HEK293 (cell line): ENCODE measurements at regions not wholly inside any gene's neighbourhood (a gene's known extent, or its start where the extent isn't known, plus 50 kb on each side); places are given as distances from the start of the nearest gene placed in this dataset.

Source experiments
- CTCF ChIA-PET: fragments of 350-600 bp; formaldehyde crosslinking; extraction: SDS; loops from one replicate; lab custom pipeline; 2021; ENCODE audit warnings: antibody characterized with exemption; lab: Yijun Ruan, JAX
- POLR2A ChIA-PET: fragments of 300-600 bp; formaldehyde crosslinking; extraction: SDS; loops from one replicate; lab custom pipeline; 2020; ENCODE audit warnings: antibody characterized with exemption, inconsistent platforms; lab: Yijun Ruan, JAX
- H3K27ac ChIP-seq: fragments of 200-500 bp; sonication (Bioruptor generic); 2 replicates; pipeline ENCODE4 v1.5.1; 2014; ENCODE audit warnings: low read depth, low read length, control low read depth, inconsistent platforms; ENCODE audit errors: extremely low read depth
- H3K36me3 ChIP-seq, 2 experiments: fragments of 200-500 bp in 1 of 2; sonication (Bioruptor generic) in 1 of 2; 1 replicate in 1 of 2; 2 replicates in 1 of 2; pipeline ENCODE4 v1.5.1; 2014 to 2017; ENCODE audit warnings: inconsistent platforms in 2 of 2, low read length in 2 of 2; ENCODE audit not compliant: control insufficient read depth in 2 of 2, insufficient read depth in 1 of 2
- H3K4me1 ChIP-seq: fragments of 200-500 bp; sonication (Bioruptor generic); 2 replicates; pipeline ENCODE4 v1.5.1; 2014; ENCODE audit warnings: mild to moderate bottlenecking, low read length, inconsistent platforms; ENCODE audit not compliant: control insufficient read depth, insufficient read depth
- H3K4me3 ChIP-seq: 2 replicates; pipeline ENCODE4 v1.5.1; 2011; ENCODE audit warnings: low read depth, mild to moderate bottlenecking, control low read depth, low read length, moderate library complexity
- H3K9me3 ChIP-seq: fragments of 200-500 bp; sonication (Bioruptor generic); 2 replicates; pipeline ENCODE4 v1.5.1; 2014; ENCODE audit warnings: low read depth, low read length, inconsistent platforms; ENCODE audit not compliant: control insufficient read depth, insufficient read depth
- BCL11B ChIP-seq: fragments of 450-650 bp; formaldehyde crosslinking; IDR thresholded peaks from 2 replicates; pipeline ENCODE4 v1.5.1; 2016; ENCODE audit warnings: low read depth, missing biosample characterization, missing genetic modification characterization
- HOXC10 ChIP-seq: sonication (generic); formaldehyde crosslinking; IDR thresholded peaks from 2 replicates; pipeline ENCODE4 v1.8.1; 2023; ENCODE audit warnings: mild to moderate bottlenecking, missing genetic modification reagents
- KLF10 ChIP-seq: fragments of 450-650 bp; IDR thresholded peaks from 2 replicates; pipeline ENCODE4 v1.5.1; 2018; ENCODE audit warnings: missing biosample characterization, mild to moderate bottlenecking, missing genetic modification characterization
- MZF1 ChIP-seq: fragments of 450-650 bp; formaldehyde crosslinking; IDR thresholded peaks from 2 replicates; pipeline ENCODE4 v1.5.1; 2017; ENCODE audit warnings: missing biosample characterization, missing genetic modification characterization, borderline replicate concordance
- SCRT2 ChIP-seq: fragments of 450-650 bp; formaldehyde crosslinking; IDR thresholded peaks from 2 replicates; pipeline ENCODE4 v1.5.1; 2016; ENCODE audit warnings: missing biosample characterization, missing genetic modification characterization
- SP2 ChIP-seq: fragments of 450-650 bp; formaldehyde crosslinking; IDR thresholded peaks from 2 replicates; pipeline ENCODE4 v1.5.1; 2016; ENCODE audit warnings: missing biosample characterization, missing genetic modification characterization
- ZBTB20 ChIP-seq: fragments of 450-650 bp; formaldehyde crosslinking; IDR thresholded peaks from 2 replicates; pipeline ENCODE4 v1.5.1; 2016; ENCODE audit warnings: missing biosample characterization, missing genetic modification characterization
- ZBTB8A ChIP-seq: fragments of 450-650 bp; formaldehyde crosslinking; IDR thresholded peaks from 2 replicates; pipeline ENCODE4 v1.5.1; 2016; ENCODE audit warnings: missing biosample characterization, missing genetic modification characterization
- ZFHX2 ChIP-seq: fragments of 450-650 bp; formaldehyde crosslinking; conservative IDR thresholded peaks from 2 replicates; pipeline ENCODE4 v1.5.1; 2016; ENCODE audit warnings: missing biosample characterization, missing genetic modification characterization
- ZNF133 ChIP-seq: fragments of 450-650 bp; formaldehyde crosslinking; IDR thresholded peaks from 2 replicates; pipeline ENCODE4 v1.5.1; 2016; ENCODE audit warnings: missing biosample characterization, missing genetic modification characterization
- ZNF16 ChIP-seq: fragments of 450-650 bp; formaldehyde crosslinking; IDR thresholded peaks from 2 replicates; pipeline ENCODE4 v1.5.1; 2016; ENCODE audit warnings: low read depth, missing biosample characterization, missing genetic modification characterization
- ZNF23 ChIP-seq: fragments of 450-650 bp; formaldehyde crosslinking; IDR thresholded peaks from 2 replicates; pipeline ENCODE4 v1.5.1; 2016; ENCODE audit warnings: missing biosample characterization, missing genetic modification characterization, borderline replicate concordance
- ZNF24 ChIP-seq: fragments of 450-650 bp; formaldehyde crosslinking; IDR thresholded peaks from 2 replicates; pipeline ENCODE4 v1.5.1; 2016; ENCODE audit warnings: missing biosample characterization, missing genetic modification characterization
- ZNF292 ChIP-seq: fragments of 450-650 bp; formaldehyde crosslinking; IDR thresholded peaks from 2 replicates; pipeline ENCODE4 v1.5.1; 2016; ENCODE audit warnings: low read depth, missing biosample characterization, missing genetic modification characterization, borderline replicate concordance
- ZNF302 ChIP-seq: fragments of 450-650 bp; formaldehyde crosslinking; IDR thresholded peaks from 2 replicates; pipeline ENCODE4 v1.5.1; 2016; ENCODE audit warnings: missing biosample characterization, missing genetic modification characterization, low read depth
- ZNF394 ChIP-seq: fragments of 450-650 bp; formaldehyde crosslinking; IDR thresholded peaks from 2 replicates; pipeline ENCODE4 v1.5.1; 2016; ENCODE audit warnings: missing biosample characterization, missing genetic modification characterization, mild to moderate bottlenecking, moderate library complexity, borderline replicate concordance
- ZNF501 ChIP-seq: fragments of 450-650 bp; formaldehyde crosslinking; IDR thresholded peaks from 2 replicates; pipeline ENCODE4 v1.5.1; 2016; ENCODE audit warnings: missing biosample characterization, missing genetic modification characterization
- ZNF530 ChIP-seq: fragments of 450-650 bp; formaldehyde crosslinking; IDR thresholded peaks from 2 replicates; pipeline ENCODE4 v1.5.1; 2016; ENCODE audit warnings: low read depth, missing biosample characterization, missing genetic modification characterization
- ZNF548 ChIP-seq: fragments of 450-650 bp; formaldehyde crosslinking; IDR thresholded peaks from 2 replicates; pipeline ENCODE4 v1.5.1; 2016; ENCODE audit warnings: missing biosample characterization, missing genetic modification characterization
- ZNF561 ChIP-seq: fragments of 450-650 bp; IDR thresholded peaks from 2 replicates; pipeline ENCODE4 v1.5.1; 2018; ENCODE audit warnings: missing biosample characterization, missing genetic modification characterization, borderline replicate concordance
- ZNF747 ChIP-seq: fragments of 450-650 bp; formaldehyde crosslinking; IDR thresholded peaks from 2 replicates; pipeline ENCODE4 v1.5.1; 2016; ENCODE audit warnings: missing biosample characterization, missing genetic modification characterization
- TF ChIP-seq, protein P1 (sequence below): fragments of 450-650 bp; formaldehyde crosslinking; conservative IDR thresholded peaks from 2 replicates; pipeline ENCODE4 v1.5.1; 2016; ENCODE audit warnings: low read depth, missing biosample characterization, missing genetic modification characterization
- TF ChIP-seq, protein P2 (sequence below): fragments of 450-650 bp; formaldehyde crosslinking; IDR thresholded peaks from 2 replicates; pipeline ENCODE4 v1.5.1; 2016; ENCODE audit warnings: missing biosample characterization, missing genetic modification characterization
- TF ChIP-seq, protein P3 (sequence below): fragments of 450-650 bp; formaldehyde crosslinking; IDR thresholded peaks from 2 replicates; pipeline ENCODE4 v1.5.1; 2016; ENCODE audit warnings: missing biosample characterization, missing genetic modification characterization
- TF ChIP-seq, protein P4 (sequence below): fragments of 450-650 bp; formaldehyde crosslinking; IDR thresholded peaks from 2 replicates; pipeline ENCODE4 v1.5.1; 2016; ENCODE audit warnings: missing biosample characterization, missing genetic modification characterization

DNA sequence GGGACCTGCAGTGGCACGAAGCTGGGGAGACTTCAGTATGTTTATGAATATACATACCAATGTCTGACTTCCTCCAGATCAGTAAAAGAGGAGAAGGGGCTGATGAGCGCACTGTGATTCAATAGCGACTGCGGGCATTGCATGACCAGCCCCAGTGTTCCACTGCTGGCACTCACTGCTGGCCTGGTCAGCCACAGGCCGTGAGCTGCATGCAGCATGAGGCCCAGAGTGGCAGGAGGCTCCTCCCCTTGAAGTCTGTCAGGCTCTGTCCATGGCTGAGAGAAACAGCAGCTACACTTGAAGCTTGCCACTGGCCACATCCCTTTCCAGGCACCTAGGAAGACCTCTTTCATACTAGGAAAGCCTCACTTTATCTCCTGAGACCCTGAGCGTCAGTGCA is 265.9 kb upstream of the CDYL start:
- Histone ChIP-seq H3K27ac (no peak overlapping the region), H3K4me1 (no peaks in the 10 kb centered on the region), H3K9me3 (no peaks in the 10 kb centered on the region), H3K4me3 (no peak overlapping the region), H3K36me3 (no peaks in the 10 kb centered on the region)
- ChIA-PET POLR2A (no interaction called here), CTCF (interaction anchor here (0.7 kb wide), 1 partner anchor 531 kb away, joined by 5 read pairs; no protein-coding TSS in a partner anchor)
- no peak for TF ChIP-seq ZNF302 (tag by site-specific recombination)
- TF ChIP-seq BCL11B: no peak
- no peak for TF ChIP-seq ZNF548 (tag by site-specific recombination)
- TF ChIP-seq, protein P1, sequence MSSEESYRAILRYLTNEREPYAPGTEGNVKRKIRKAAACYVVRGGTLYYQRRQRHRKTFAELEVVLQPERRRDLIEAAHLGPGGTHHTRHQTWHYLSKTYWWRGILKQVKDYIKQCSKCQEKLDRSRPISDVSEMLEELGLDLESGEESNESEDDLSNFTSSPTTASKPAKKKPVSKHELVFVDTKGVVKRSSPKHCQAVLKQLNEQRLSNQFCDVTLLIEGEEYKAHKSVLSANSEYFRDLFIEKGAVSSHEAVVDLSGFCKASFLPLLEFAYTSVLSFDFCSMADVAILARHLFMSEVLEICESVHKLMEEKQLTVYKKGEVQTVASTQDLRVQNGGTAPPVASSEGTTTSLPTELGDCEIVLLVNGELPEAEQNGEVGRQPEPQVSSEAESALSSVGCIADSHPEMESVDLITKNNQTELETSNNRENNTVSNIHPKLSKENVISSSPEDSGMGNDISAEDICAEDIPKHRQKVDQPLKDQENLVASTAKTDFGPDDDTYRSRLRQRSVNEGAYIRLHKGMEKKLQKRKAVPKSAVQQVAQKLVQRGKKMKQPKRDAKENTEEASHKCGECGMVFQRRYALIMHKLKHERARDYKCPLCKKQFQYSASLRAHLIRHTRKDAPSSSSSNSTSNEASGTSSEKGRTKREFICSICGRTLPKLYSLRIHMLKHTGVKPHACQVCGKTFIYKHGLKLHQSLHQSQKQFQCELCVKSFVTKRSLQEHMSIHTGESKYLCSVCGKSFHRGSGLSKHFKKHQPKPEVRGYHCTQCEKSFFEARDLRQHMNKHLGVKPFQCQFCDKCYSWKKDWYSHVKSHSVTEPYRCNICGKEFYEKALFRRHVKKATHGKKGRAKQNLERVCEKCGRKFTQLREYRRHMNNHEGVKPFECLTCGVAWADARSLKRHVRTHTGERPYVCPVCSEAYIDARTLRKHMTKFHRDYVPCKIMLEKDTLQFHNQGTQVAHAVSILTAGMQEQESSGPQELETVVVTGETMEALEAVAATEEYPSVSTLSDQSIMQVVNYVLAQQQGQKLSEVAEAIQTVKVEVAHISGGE (tag by site-specific recombination): no peak
- no peak for TF ChIP-seq ZNF16 (tag by site-specific recombination)
- no peak for TF ChIP-seq ZBTB20 (tag by site-specific recombination)
- no peak for TF ChIP-seq ZNF530 (tag by site-specific recombination)
- TF ChIP-seq MZF1 (tag by site-specific recombination): no peak
- TF ChIP-seq, protein P2, sequence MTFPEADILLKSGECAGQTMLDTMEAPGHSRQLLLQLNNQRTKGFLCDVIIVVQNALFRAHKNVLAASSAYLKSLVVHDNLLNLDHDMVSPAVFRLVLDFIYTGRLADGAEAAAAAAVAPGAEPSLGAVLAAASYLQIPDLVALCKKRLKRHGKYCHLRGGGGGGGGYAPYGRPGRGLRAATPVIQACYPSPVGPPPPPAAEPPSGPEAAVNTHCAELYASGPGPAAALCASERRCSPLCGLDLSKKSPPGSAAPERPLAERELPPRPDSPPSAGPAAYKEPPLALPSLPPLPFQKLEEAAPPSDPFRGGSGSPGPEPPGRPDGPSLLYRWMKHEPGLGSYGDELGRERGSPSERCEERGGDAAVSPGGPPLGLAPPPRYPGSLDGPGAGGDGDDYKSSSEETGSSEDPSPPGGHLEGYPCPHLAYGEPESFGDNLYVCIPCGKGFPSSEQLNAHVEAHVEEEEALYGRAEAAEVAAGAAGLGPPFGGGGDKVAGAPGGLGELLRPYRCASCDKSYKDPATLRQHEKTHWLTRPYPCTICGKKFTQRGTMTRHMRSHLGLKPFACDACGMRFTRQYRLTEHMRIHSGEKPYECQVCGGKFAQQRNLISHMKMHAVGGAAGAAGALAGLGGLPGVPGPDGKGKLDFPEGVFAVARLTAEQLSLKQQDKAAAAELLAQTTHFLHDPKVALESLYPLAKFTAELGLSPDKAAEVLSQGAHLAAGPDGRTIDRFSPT (tag by site-specific recombination): no peak
- TF ChIP-seq ZNF501: no peak
- no peak for TF ChIP-seq ZNF747
- no peak for TF ChIP-seq ZNF23
- TF ChIP-seq, protein P3, sequence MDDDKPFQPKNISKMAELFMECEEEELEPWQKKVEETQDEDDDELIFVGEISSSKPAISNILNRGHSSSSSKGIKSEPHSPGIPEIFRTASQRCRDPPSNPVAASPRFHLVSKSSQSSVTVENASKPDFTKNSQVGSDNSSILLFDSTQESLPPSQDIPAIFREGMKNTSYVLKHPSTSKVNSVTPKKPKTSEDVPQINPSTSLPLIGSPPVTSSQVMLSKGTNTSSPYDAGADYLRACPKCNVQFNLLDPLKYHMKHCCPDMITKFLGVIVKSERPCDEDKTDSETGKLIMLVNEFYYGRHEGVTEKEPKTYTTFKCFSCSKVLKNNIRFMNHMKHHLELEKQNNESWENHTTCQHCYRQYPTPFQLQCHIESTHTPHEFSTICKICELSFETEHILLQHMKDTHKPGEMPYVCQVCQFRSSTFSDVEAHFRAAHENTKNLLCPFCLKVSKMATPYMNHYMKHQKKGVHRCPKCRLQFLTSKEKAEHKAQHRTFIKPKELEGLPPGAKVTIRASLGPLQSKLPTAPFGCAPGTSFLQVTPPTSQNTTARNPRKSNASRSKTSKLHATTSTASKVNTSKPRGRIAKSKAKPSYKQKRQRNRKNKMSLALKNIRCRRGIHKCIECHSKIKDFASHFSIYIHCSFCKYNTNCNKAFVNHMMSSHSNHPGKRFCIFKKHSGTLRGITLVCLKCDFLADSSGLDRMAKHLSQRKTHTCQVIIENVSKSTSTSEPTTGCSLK: no peak
- no peak for TF ChIP-seq ZFHX2 (tag by site-specific recombination)

DNA sequence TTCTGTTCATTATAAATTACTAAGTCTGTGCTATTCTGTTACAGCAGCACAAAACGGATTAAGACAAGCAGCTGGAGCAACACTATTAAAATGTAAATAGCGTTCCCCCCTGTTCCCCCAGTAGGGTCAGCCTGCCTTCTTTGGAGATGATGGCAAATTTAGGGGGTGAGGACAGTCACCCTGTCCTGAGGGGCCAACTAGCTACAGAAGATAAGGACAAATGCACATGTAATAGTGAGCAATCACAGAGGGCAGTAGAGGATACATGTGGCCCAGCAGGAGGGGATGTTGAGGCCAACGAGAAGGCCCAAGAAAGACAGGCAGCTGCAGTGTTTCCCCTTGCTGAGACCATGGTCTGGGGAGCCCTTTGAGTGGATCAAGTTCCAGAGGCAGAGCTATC is 266.7 kb upstream of the CDYL start:
- no peaks in the 10 kb centered on the region for H3K9me3 ChIP-seq
- no peak overlapping the region for H3K27ac ChIP-seq
- no peaks in the 10 kb centered on the region for H3K4me1 ChIP-seq
- H3K36me3 ChIP-seq: no peaks in the 10 kb centered on the region
- CTCF ChIA-PET: interaction anchor here (0.7 kb wide), 1 partner anchor 531 kb away, joined by 5 read pairs; no protein-coding TSS in a partner anchor
- POLR2A ChIA-PET: no interaction called here
- no peak overlapping the region for H3K4me3 ChIP-seq
- TF ChIP-seq ZNF24 (tag by site-specific recombination) (no peak), KLF10 (no peak), ZNF292 (tag by site-specific recombination) (no peak), SP2 (tag by site-specific recombination) (no peak), SCRT2 (tag by site-specific recombination) (no peak), ZNF394 (no peak), ZBTB8A (no peak), ZNF561 (no peak), ZBTB20 (tag by site-specific recombination) (no peak), HOXC10 (CRISPR knock-in tag) (no peak), ZNF133 (tag by site-specific recombination) (no peak)
- TF ChIP-seq, protein P4, sequence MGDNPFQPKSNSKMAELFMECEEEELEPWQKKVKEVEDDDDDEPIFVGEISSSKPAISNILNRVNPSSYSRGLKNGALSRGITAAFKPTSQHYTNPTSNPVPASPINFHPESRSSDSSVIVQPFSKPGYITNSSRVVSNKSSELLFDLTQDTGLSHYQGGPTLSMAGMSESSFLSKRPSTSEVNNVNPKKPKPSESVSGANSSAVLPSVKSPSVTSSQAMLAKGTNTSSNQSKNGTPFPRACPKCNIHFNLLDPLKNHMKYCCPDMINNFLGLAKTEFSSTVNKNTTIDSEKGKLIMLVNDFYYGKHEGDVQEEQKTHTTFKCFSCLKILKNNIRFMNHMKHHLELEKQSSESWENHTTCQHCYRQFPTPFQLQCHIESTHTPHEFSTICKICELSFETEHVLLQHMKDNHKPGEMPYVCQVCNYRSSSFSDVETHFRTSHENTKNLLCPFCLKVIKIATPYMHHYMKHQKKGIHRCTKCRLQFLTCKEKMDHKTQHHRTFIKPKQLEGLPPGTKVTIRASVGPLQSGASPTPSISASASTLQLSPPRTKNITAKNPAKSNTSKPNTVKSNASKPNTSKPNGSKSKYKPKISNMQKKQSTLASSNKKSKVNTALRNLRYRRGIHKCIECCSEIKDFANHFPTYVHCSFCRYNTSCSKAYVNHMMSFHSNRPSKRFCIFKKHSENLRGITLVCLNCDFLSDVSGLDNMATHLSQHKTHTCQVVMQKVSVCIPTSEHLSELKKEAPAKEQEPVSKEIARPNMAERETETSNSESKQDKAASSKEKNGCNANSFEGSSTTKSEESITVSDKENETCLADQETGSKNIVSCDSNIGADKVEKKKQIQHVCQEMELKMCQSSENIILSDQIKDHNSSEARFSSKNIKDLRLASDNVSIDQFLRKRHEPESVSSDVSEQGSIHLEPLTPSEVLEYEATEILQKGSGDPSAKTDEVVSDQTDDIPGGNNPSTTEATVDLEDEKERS (tag by site-specific recombination): no peak
